RWPE2 (cell line): ENCODE measurements at regions not wholly inside any gene's neighbourhood (a gene's known extent, or its start where the extent isn't known, plus 50 kb on each side); places are given as distances from the start of the nearest gene placed in this dataset.
A peak's percentile ranks its signal among the peaks of the same experiment; 100 is the strongest.
"Not testable (repeated sequence)": the region's sequence is repeated elsewhere in the genome, so short reads cannot be mapped to it uniquely, and the experiment has no call there.

ENCODE experiments used
- ATAC-seq: fragments of 200-7000 bp; cut with Tn5 transposase; 3 replicates; pipeline ENCODE4 v1.9.1; 2021; ENCODE audit warnings: low read depth
- DNase-seq: peaks from one replicate; pipeline ENCODE4 v3.0.0-alpha.2; 2020; ENCODE audit warnings: low spot score
- H3K27ac ChIP-seq: fragments of 450-650 bp; 2 replicates; pipeline ENCODE4 v1.5.1; 2017; ENCODE audit warnings: mild to moderate bottlenecking; ENCODE audit not compliant: poor library complexity, severe bottlenecking
- H3K27me3 ChIP-seq: fragments of 250-450 bp; sonication (Bioruptor Pico); 2 replicates; pipeline ENCODE4 v1.5.1; 2021; ENCODE audit warnings: mild to moderate bottlenecking, moderate library complexity; ENCODE audit not compliant: insufficient read depth, poor library complexity, severe bottlenecking
- H3K36me3 ChIP-seq: fragments of 250-450 bp; sonication (Bioruptor Pico); 2 replicates; pipeline ENCODE4 v1.5.1; 2020; ENCODE audit warnings: low read depth, mild to moderate bottlenecking, moderate library complexity
- H3K4me1 ChIP-seq: fragments of 250-450 bp; sonication (Bioruptor Pico); 2 replicates; pipeline ENCODE4 v1.5.1; 2021; ENCODE audit warnings: mild to moderate bottlenecking, moderate library complexity; ENCODE audit not compliant: insufficient read depth, poor library complexity, severe bottlenecking
- H3K4me3 ChIP-seq: fragments of 250-450 bp; sonication (Bioruptor Pico); 2 replicates; pipeline ENCODE4 v1.5.1; 2021; ENCODE audit warnings: mild to moderate bottlenecking, moderate library complexity; ENCODE audit not compliant: severe bottlenecking
- H3K9me3 ChIP-seq: fragments of 250-450 bp; sonication (Bioruptor Pico); 2 replicates; pipeline ENCODE4 v1.5.1; 2021; ENCODE audit warnings: mild to moderate bottlenecking, moderate library complexity; ENCODE audit not compliant: severe bottlenecking
- CTCF ChIP-seq: fragments of 450-650 bp; IDR thresholded peaks from one replicate; pipeline ENCODE4 v1.5.1; 2017; ENCODE audit warnings: mild to moderate bottlenecking, moderate library complexity; ENCODE audit not compliant: poor library complexity, severe bottlenecking

- Histone ChIP-seq H3K4me1 (peaks cover 9% of the 10 kb centered on the region), H3K27ac (no peak overlapping the region), H3K4me3 (no peak overlapping the region), H3K36me3 (no peaks in the 10 kb centered on the region), H3K9me3 (peaks cover 7% of the 10 kb centered on the region), H3K27me3 (no peaks in the 10 kb centered on the region)
- peak; percentile 46 for DNase-seq
- TF ChIP-seq CTCF, result no peak
- ATAC-seq, result no peak
These were observed 203.4 kb upstream of the SULF2 start for GRCh38 chr20:47988676-47989075.

GRCh38 chr20:47985092-47985850 is 200.0 kb upstream of the SULF2 start:
- no peak overlapping the region for H3K4me3 ChIP-seq
- ATAC-seq, result peak; percentile 90
- H3K27ac ChIP-seq, result no peak overlapping the region
- DNase-seq, result peak; percentile 79
- TF ChIP-seq CTCF, result no peak
- H3K36me3 ChIP-seq, result no peaks in the 10 kb centered on the region
- H3K9me3 ChIP-seq, result no peaks in the 10 kb centered on the region
- no peaks in the 10 kb centered on the region for H3K27me3 ChIP-seq
- H3K4me1 ChIP-seq, result peaks cover 9% of the 10 kb centered on the region

GRCh38 chr20:47984437-47984836 is 199.2 kb upstream of the SULF2 start:
- peaks cover 9% of the 10 kb centered on the region for H3K4me1 ChIP-seq
- H3K27ac ChIP-seq, result no peak overlapping the region
- no peak overlapping the region for H3K4me3 ChIP-seq
- no peaks in the 10 kb centered on the region for H3K27me3 ChIP-seq
- no peaks in the 10 kb centered on the region for H3K9me3 ChIP-seq
- peak; percentile 65 for DNase-seq
- no peaks in the 10 kb centered on the region for H3K36me3 ChIP-seq
- no peak for ATAC-seq
- no peak for TF ChIP-seq CTCF

GRCh38 chr20:47983642-47984041 is 198.4 kb upstream of the SULF2 start:
- H3K36me3 ChIP-seq, H3K27ac ChIP-seq, ATAC-seq, DNase-seq, H3K4me1 ChIP-seq, H3K9me3 ChIP-seq, H3K27me3 ChIP-seq, H3K4me3 ChIP-seq: not testable (repeated sequence)

- Histone ChIP-seq H3K9me3 (no peaks in the 10 kb centered on the region), H3K36me3 (no peaks in the 10 kb centered on the region), H3K27me3 (no peaks in the 10 kb centered on the region), H3K27ac (no peak overlapping the region), H3K4me3 (no peak overlapping the region), H3K4me1 (peaks cover 9% of the 10 kb centered on the region)
- ATAC-seq (no peak), DNase-seq (peak; percentile 77)
- no peak for TF ChIP-seq CTCF
These were observed 197.5 kb upstream of the SULF2 start for GRCh38 chr20:47982574-47983360.
